ENCODE measurements at regions not wholly inside any gene's neighbourhood (a gene's known extent, or its start where the extent isn't known, plus 50 kb on each side); places are given as distances from the start of the nearest gene placed in this dataset.
"Not testable (repeated sequence)": the region's sequence is repeated elsewhere in the genome, so short reads cannot be mapped to it uniquely, and the experiment has no call there.

DNA sequence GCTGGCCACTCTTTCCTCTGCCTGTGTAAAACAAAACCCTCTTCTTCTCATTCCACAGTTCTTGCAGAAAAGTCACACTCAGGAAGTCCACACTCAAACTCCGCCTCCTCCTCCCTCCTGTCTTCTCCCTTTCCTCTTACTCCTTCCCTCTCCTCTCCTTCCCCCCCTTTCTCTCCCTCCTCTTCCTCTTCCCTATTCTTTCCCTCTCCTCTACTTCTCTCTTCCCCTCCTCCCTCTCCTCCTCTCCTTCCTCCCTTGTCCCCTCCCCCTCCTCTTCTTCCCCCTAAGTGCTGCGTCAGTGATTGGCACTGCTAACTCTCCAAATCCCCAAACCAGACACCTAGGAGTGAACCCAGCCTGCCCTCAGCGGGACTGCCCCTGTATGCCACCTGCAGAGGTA is 67.0 kb downstream of the ZNF467 start:
- TF ChIP-seq, protein P1, sequence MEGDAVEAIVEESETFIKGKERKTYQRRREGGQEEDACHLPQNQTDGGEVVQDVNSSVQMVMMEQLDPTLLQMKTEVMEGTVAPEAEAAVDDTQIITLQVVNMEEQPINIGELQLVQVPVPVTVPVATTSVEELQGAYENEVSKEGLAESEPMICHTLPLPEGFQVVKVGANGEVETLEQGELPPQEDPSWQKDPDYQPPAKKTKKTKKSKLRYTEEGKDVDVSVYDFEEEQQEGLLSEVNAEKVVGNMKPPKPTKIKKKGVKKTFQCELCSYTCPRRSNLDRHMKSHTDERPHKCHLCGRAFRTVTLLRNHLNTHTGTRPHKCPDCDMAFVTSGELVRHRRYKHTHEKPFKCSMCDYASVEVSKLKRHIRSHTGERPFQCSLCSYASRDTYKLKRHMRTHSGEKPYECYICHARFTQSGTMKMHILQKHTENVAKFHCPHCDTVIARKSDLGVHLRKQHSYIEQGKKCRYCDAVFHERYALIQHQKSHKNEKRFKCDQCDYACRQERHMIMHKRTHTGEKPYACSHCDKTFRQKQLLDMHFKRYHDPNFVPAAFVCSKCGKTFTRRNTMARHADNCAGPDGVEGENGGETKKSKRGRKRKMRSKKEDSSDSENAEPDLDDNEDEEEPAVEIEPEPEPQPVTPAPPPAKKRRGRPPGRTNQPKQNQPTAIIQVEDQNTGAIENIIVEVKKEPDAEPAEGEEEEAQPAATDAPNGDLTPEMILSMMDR (IDR thresholded peaks at IDR 0.05) = no peak
- Histone ChIP-seq H3K4me1 (no peaks in the 10 kb centered on the region), H3K9me3 (peaks cover 10% of the 10 kb centered on the region), H3K27ac (no peak overlapping the region), H3K27me3 (no peaks in the 10 kb centered on the region), H3K36me3 (no peaks in the 10 kb centered on the region), H3K4me3 (no peak overlapping the region)
- intact Hi-C loops (cut with DNase I) = no loop called here
- DNase-seq = no peak
- ATAC-seq = no peak

- ATAC-seq = no peak
- DNase-seq = no peak
- intact Hi-C loops (cut with DNase I) = no loop called here
- TF ChIP-seq, protein P1 (IDR thresholded peaks at IDR 0.05) = no peak
- Histone ChIP-seq H3K36me3 (no peaks in the 10 kb centered on the region), H3K27ac (no peak overlapping the region), H3K4me3 (no peak overlapping the region), H3K27me3 (no peaks in the 10 kb centered on the region), H3K9me3 (no peaks in the 10 kb centered on the region), H3K4me1 (no peaks in the 10 kb centered on the region)
Measured at GRCh38 chr7:149704507-149704906, 68.9 kb downstream of the ZNF467 start.

DNA sequence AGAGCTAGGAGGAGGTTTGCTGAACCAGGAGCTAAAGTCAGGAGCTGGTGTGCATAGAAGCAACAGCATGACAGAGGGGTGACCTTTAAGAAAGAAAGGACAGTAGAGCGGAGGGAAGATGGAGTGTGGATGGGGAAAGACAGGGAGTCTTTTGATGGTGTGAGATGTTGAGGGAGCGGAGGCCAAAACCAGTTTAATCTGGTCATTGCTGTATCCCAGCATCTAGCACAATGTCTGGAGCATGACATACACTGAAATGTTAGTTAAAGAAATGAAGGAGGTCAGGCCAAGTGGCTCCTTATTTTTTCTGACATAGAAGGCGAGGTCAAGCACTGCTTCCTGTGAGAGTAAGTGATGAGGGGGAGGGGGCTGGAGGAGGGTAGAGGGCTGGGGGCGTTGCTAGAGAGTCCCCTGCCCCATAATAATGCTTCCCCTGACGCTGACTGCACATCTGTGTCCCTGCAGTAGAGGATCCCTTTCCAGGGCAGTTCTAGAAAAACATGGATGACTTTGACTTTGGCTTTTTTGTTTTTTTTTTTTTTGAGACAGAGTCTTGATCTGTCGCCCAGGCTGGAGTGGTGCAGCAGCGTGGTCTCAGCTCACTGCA is 70.2 kb downstream of the ZNF467 start:
- Histone ChIP-seq H3K27me3 (no peaks in the 10 kb centered on the region), H3K27ac (no peak overlapping the region), H3K36me3 (no peaks in the 10 kb centered on the region), H3K9me3 (no peaks in the 10 kb centered on the region), H3K4me3 (no peak overlapping the region), H3K4me1 (no peaks in the 10 kb centered on the region)
- intact Hi-C loops (cut with DNase I) = no loop called here
- DNase-seq (no peak), ATAC-seq (no peak)
- TF ChIP-seq, protein P1 (IDR thresholded peaks at IDR 0.05) = no peak

GRCh38 chr7:149701495-149702240 is 71.7 kb downstream of the ZNF467 start:
- Histone ChIP-seq H3K27ac (no peak overlapping the region), H3K9me3 (no peaks in the 10 kb centered on the region), H3K36me3 (no peaks in the 10 kb centered on the region), H3K4me1 (no peaks in the 10 kb centered on the region), H3K4me3 (no peak overlapping the region), H3K27me3 (no peaks in the 10 kb centered on the region)
- intact Hi-C loops (cut with DNase I) = no loop called here
- TF ChIP-seq, protein P1 (IDR thresholded peaks at IDR 0.05) = no peak
- ATAC-seq (no peak), DNase-seq (no peak)

DNA sequence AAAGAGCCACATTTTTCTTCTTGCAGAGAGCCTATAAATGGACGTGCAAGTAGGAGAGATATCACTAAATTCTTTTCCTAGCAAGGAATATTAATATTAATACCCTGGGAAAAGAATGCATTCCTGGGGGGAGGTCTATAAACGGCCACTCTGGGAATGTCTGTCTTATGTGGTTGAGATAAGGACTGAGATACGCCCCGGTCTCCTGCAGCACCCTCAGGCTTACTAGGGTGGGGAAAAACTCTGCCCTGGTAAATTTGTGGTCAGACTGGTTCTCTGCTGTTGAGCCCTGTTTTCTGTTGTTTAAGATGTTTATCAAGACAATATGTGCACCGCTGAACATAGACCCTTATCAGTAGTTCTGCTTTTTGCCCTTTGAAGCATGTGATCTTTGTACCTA is 75.6 kb downstream of the ZNF467 start:
- H3K4me3 ChIP-seq; intact Hi-C loops (cut with DNase I); ATAC-seq; H3K27me3 ChIP-seq; H3K36me3 ChIP-seq; DNase-seq; H3K4me1 ChIP-seq; H3K9me3 ChIP-seq; H3K27ac ChIP-seq: not testable (repeated sequence)

DNA sequence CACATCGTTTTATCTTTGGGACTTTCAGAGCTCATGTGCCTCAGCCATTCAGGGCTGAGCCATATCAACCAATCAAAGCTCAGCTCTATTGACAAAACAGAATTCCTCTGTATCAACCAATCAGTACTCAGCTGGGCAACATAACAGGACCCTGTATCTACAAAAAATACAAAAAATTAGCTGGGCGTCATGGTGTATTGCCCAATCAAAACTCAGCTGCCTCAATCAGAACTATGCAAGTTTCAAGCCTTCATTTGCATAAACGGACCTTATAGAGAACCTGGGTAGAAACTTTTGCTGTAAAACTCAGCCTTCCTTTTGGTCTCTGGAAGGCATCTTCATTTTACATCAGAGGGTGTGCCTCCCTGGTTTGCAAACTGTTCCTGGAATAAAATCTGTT is 77.1 kb downstream of the ZNF467 start:
- TF ChIP-seq, protein P1 (IDR thresholded peaks at IDR 0.05) = no peak

More for the DNA sequence above, 77.1 kb downstream of the ZNF467 start:
- H3K27ac ChIP-seq = no peak overlapping the region
- H3K4me1 ChIP-seq = no peaks in the 10 kb centered on the region
- H3K27me3 ChIP-seq = peaks cover 23% of the 10 kb centered on the region
- DNase-seq = no peak
- no peak overlapping the region for H3K4me3 ChIP-seq
- ATAC-seq = no peak
- no peaks in the 10 kb centered on the region for H3K9me3 ChIP-seq
- H3K36me3 ChIP-seq = no peaks in the 10 kb centered on the region
- intact Hi-C loops (cut with DNase I) = no loop called here
